HepG2 (cell line): ENCODE measurements at regions not wholly inside any gene's neighbourhood (a gene's known extent, or its start where the extent isn't known, plus 50 kb on each side); places are given as distances from the start of the nearest gene placed in this dataset.
A peak's percentile ranks its signal among the peaks of the same experiment; 100 is the strongest.
"Not testable (repeated sequence)": the region's sequence is repeated elsewhere in the genome, so short reads cannot be mapped to it uniquely, and the experiment has no call there.

Source experiments
- ATAC-seq: fragments of 200-7000 bp; cut with Tn5 transposase; 3 replicates; pipeline ENCODE4 v1.9.1; 2020; ENCODE audit warnings: mild to moderate bottlenecking, moderate library complexity
- BruUV-seq: library from RNA; stranded (reverse); fragments of 400-500 nt; replicated peaks from 2 replicates; lab custom pipeline; 2021; lab: Mats Ljungman, UMichigan
- CTCF ChIA-PET: fragments of 300-600 bp; formaldehyde crosslinking; extraction: SDS; loops from one replicate; lab custom pipeline; 2021; ENCODE audit warnings: low total read pairs, inconsistent platforms, low intra/inter-chr PET ratio; lab: Yijun Ruan, JAX
- POLR2A ChIA-PET: fragments of 350-600 bp; sonication (Branson Sonifier 250); formaldehyde crosslinking; loops from one replicate; lab custom pipeline; 2020; ENCODE audit warnings: antibody characterized with exemption, inconsistent platforms; lab: Yijun Ruan, JAX
- DNase-seq: peaks from one replicate; pipeline ENCODE4 v3.0.0-alpha.2; 2015; ENCODE audit warnings: low spot score
- FAIRE-seq: peaks from 3 replicates; lab custom pipeline; 2011; peaks lifted over from hg19 to GRCh38; lab: Jason Lieb, UNC
- H2AFZ ChIP-seq: one replicate; pipeline ENCODE4 v1.6.1; 2011; ENCODE audit warnings: low read length, inconsistent platforms
- H3K27ac ChIP-seq: fragments of 300-600 bp; 3 replicates; pipeline ENCODE4 v1.8.0; 2011; ENCODE audit warnings: mixed run types, mild to moderate bottlenecking, mixed read lengths, low read length, inconsistent platforms; ENCODE audit not compliant: insufficient read depth; ENCODE audit errors: extremely low read length
- H3K27me3 ChIP-seq, 2 experiments: fragments of 200-600 bp in 1 of 2; 2 replicates in 1 of 2; 3 replicates in 1 of 2; pipeline versions ENCODE4 v1.6.0 to v1.8.0; 2011; ENCODE audit warnings: low read length in 2 of 2, mild to moderate bottlenecking in 2 of 2, moderate library complexity in 2 of 2, inconsistent platforms in 1 of 2; ENCODE audit not compliant: insufficient read depth in 2 of 2, control insufficient read depth in 1 of 2
- H3K36me3 ChIP-seq, 2 experiments: fragments of 200-600 bp in 1 of 2; replicated peaks in 1 of 2; 2 replicates in 1 of 2; 3 replicates in 1 of 2; pipeline versions ENCODE4 v1.5.1 to v1.8.0; 2011; ENCODE audit warnings: low read length in 2 of 2, inconsistent platforms in 1 of 2; ENCODE audit not compliant: insufficient read depth in 2 of 2, control insufficient read depth in 1 of 2
- H3K4me1 ChIP-seq: 2 replicates; pipeline ENCODE4 v1.5.1; 2012; ENCODE audit warnings: low read length, inconsistent platforms; ENCODE audit not compliant: insufficient read depth
- H3K4me2 ChIP-seq: 2 replicates; pipeline ENCODE4 v1.6.0; 2011; ENCODE audit warnings: low read depth, low read length, inconsistent platforms
- H3K4me3 ChIP-seq, 3 experiments: fragments of 200-600 bp in 1 of 3; sonication (generic), shearing (Covaris generic) in 1 of 3; replicated peaks in 1 of 3; 2 replicates each; pipeline ENCODE4 v1.5.1; 2011 to 2016; ENCODE audit warnings: low read length in 3 of 3, inconsistent platforms in 2 of 3, low read depth in 2 of 3, mild to moderate bottlenecking in 2 of 3, control low read depth in 1 of 3, mixed read lengths in 1 of 3; ENCODE audit not compliant: insufficient read depth in 1 of 3
- H3K79me2 ChIP-seq: one replicate; pipeline ENCODE4 v1.6.1; 2011; ENCODE audit warnings: low read length, inconsistent platforms; ENCODE audit not compliant: insufficient read depth
- H3K9ac ChIP-seq: 2 replicates; pipeline ENCODE4 v1.6.0; 2011; ENCODE audit warnings: mild to moderate bottlenecking, low read depth, low read length, inconsistent platforms; ENCODE audit not compliant: insufficient read depth
- H3K9me3 ChIP-seq: 2 replicates; pipeline ENCODE4 v1.5.1; 2012; ENCODE audit warnings: mild to moderate bottlenecking, low read length
- H4K20me1 ChIP-seq: 2 replicates; pipeline ENCODE4 v1.6.0; 2011; ENCODE audit warnings: inconsistent platforms, mild to moderate bottlenecking, low read length, moderate library complexity; ENCODE audit not compliant: insufficient read depth
- SOX13 ChIP-seq, 3 experiments: fragments of 450-650 bp in 1 of 3; sonication (generic) in 1 of 3; formaldehyde crosslinking in 1 of 3; IDR thresholded peaks in 2 of 3; conservative IDR thresholded peaks in 1 of 3; 2 replicates each; pipeline versions ENCODE4 v1.5.0 to v1.6.1; 2016 to 2020; ENCODE audit warnings: antibody characterized with exemption in 1 of 3, mild to moderate bottlenecking in 1 of 3, missing compliant biosample characterization in 1 of 3, missing genetic modification reagents in 1 of 3, moderate library complexity in 1 of 3
- SOX5 ChIP-seq: IDR thresholded peaks from 2 replicates; pipeline ENCODE4 v1.6.1; 2016; ENCODE audit warnings: borderline replicate concordance
- TMF1 ChIP-seq: sonication (generic); formaldehyde crosslinking; IDR thresholded peaks from 2 replicates; pipeline ENCODE4 v1.8.1; 2022; ENCODE audit warnings: low read depth, missing genetic modification reagents
- WGBS: methylation state at CpG from one replicate; pipeline ENCODE4 v1.1.6; 2017; ENCODE audit warnings: low lambda C conversion rate; 5-methylcytosine and 5-hydroxymethylcytosine counted together
- in situ Hi-C: cut with HindIII; loops from 2 replicates; pipeline ENCODE4 v1.10.0; 2017; ENCODE audit warnings: low pct_unique_long_range_greater_than_20kb; ENCODE audit not compliant: extremely low pct_ligation_motif_present
- intact Hi-C: fragments of 100-400 bp; cut with micrococcal nuclease; formaldehyde crosslinking; loops from one replicate; pipeline ENCODE4 v1.10.0; 2022; ENCODE audit not compliant: unreplicated experiment

GRCh38 chr6:100296810-100297544, 167.7 kb downstream of the SIM1 start:
- Histone ChIP-seq H3K4me3 (no peak overlapping the region), H4K20me1 (no peaks in the 10 kb centered on the region), H3K4me2 (no peak overlapping the region), H3K9me3 (no peaks in the 10 kb centered on the region), H3K9ac (no peak overlapping the region), H3K27ac (no peak overlapping the region), H3K79me2 (no peaks in the 10 kb centered on the region), H3K27me3 (no peaks in the 10 kb centered on the region), H2AFZ (no peak overlapping the region), H3K36me3 (no peaks in the 10 kb centered on the region), H3K4me1 (peaks cover 5% of the 10 kb centered on the region)
- no peak for FAIRE-seq
- no peak for ATAC-seq
- peak; percentile 50 for DNase-seq
- ChIA-PET CTCF (no interaction called here), POLR2A (no interaction called here)
- no peak for TF ChIP-seq SOX13 (IDR thresholded peaks at IDR 0.05)
- TF ChIP-seq SOX13 (CRISPR knock-in tag; conservative IDR thresholded peaks at IDR 0.05 in 1 of 2, IDR thresholded peaks at IDR 0.05 in 1 of 2), result peak in 1 of 2 experiments; percentile 59; a peak in 2 of 4 replicates
- peak; percentile 69; the same call in 1 of the 2 replicates for TF ChIP-seq SOX5 (CRISPR knock-in tag)
- TF ChIP-seq TMF1 (CRISPR knock-in tag), result no peak
- BruUV-seq, result no TSS peak
- in situ Hi-C loops (no loop called here), intact Hi-C loops (no loop called here)
- 37% methylated on average over 3 of the region's 3 CpGs for WGBS

- DNase-seq, H3K27me3 ChIP-seq, H4K20me1 ChIP-seq, BruUV-seq, H3K4me3 ChIP-seq, H3K4me1 ChIP-seq, H3K9ac ChIP-seq, intact Hi-C loops, H3K4me2 ChIP-seq, ATAC-seq, CTCF ChIA-PET, H3K9me3 ChIP-seq, H2AFZ ChIP-seq, in situ Hi-C loops, H3K27ac ChIP-seq, H3K79me2 ChIP-seq, H3K36me3 ChIP-seq, FAIRE-seq, POLR2A ChIA-PET: not testable (repeated sequence)
- 89% methylated on average over 4 of the region's 4 CpGs for WGBS
Observed at GRCh38 chr6:100295172-100295571, 169.5 kb downstream of the SIM1 start.
